ENCODE measurements at regions not wholly inside any gene's neighbourhood (a gene's known extent, or its start where the extent isn't known, plus 50 kb on each side); places are given as distances from the start of the nearest gene placed in this dataset.

DNA sequence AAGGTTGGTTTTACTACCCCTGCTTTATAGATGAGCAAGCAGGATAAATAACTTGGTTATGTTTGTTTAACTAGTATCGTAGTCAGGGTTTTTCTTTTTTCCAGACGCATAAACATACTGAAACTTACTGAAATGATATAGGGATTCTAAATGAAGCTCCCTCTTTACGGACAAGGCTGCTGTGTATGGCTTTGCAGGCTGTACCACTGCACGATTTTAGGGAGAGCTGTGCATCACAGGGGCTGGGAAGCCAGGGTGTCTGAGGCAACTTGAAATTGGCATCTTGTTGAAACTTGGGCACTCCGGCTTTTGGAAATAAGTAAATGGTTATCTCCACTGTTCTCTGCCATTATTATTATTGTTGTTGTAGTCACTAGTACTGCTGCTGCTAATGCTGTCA is 218.1 kb upstream of the CDH8 start:
- no peak overlapping the region for H3K27ac ChIP-seq

DNA sequence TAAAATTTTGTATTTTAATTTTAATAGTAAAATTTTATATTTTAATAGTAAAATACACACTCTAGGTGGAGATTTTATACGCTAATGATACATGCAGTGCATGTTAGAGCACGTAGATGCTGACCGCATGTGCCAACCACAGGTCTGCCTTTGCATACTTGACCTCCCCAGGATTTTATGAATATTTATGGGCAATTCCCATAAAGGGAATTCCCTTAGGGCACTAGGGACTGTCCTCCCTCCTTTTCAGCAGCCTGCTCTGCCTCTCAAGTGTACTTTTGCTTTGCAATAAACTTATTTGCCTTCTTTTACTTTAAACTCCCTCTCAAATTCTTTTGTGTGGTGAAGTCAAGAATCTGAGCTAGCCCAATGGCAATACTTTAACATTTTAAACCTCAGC is 217.7 kb upstream of the CDH8 start:
- TF ChIP-seq, protein P1, sequence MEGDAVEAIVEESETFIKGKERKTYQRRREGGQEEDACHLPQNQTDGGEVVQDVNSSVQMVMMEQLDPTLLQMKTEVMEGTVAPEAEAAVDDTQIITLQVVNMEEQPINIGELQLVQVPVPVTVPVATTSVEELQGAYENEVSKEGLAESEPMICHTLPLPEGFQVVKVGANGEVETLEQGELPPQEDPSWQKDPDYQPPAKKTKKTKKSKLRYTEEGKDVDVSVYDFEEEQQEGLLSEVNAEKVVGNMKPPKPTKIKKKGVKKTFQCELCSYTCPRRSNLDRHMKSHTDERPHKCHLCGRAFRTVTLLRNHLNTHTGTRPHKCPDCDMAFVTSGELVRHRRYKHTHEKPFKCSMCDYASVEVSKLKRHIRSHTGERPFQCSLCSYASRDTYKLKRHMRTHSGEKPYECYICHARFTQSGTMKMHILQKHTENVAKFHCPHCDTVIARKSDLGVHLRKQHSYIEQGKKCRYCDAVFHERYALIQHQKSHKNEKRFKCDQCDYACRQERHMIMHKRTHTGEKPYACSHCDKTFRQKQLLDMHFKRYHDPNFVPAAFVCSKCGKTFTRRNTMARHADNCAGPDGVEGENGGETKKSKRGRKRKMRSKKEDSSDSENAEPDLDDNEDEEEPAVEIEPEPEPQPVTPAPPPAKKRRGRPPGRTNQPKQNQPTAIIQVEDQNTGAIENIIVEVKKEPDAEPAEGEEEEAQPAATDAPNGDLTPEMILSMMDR (IDR thresholded peaks at IDR 0.05; ENCODE audit: low read depth, low read length) = no peak
- H3K27ac ChIP-seq = no peak overlapping the region
- no peaks in the 10 kb centered on the region for H3K27me3 ChIP-seq
- no peak for DNase-seq (ENCODE audit: low read depth in 1 of 2, low spot score in 1 of 2)
- H3K4me1 ChIP-seq (ENCODE audit: low read depth) = no peaks in the 10 kb centered on the region
- no peaks in the 10 kb centered on the region for H3K9me3 ChIP-seq (ENCODE audit: low read depth)
- H3K4me3 ChIP-seq = no peak overlapping the region
- no peaks in the 10 kb centered on the region for H3K36me3 ChIP-seq

More for the DNA sequence above, 218.1 kb upstream of the CDH8 start:
- TF ChIP-seq, protein P1 (IDR thresholded peaks at IDR 0.05; ENCODE audit: low read depth, low read length) = no peak
- H3K9me3 ChIP-seq (ENCODE audit: low read depth) = no peaks in the 10 kb centered on the region
- DNase-seq (ENCODE audit: low read depth in 1 of 2, low spot score in 1 of 2) = no peak
- no peak overlapping the region for H3K4me3 ChIP-seq
- H3K4me1 ChIP-seq (ENCODE audit: low read depth) = no peaks in the 10 kb centered on the region
- H3K27me3 ChIP-seq = no peaks in the 10 kb centered on the region
- no peaks in the 10 kb centered on the region for H3K36me3 ChIP-seq

DNA sequence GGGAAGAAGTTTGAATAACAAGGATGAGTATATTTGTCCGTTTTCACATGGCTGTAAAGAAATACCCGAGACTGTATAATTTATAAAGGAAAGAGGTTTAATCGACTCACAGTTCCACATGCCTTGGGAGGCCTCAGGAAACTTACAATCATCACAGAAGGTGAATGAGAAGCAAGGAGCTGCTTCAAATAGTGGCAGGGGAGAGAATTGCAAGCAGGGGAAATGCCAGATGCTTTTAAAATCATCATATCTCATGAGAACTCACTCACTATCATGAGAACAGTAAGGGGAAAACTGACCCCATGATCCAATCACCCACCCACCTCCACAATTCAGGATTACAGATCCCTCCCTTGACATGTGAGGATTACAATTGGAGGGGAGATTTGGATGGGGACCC is 212.8 kb upstream of the CDH8 start:
- Histone ChIP-seq H3K27me3 (no peaks in the 10 kb centered on the region), H3K4me1 (ENCODE audit: low read depth) (no peaks in the 10 kb centered on the region), H3K27ac (no peak overlapping the region), H3K4me3 (no peak overlapping the region), H3K9me3 (ENCODE audit: low read depth) (no peaks in the 10 kb centered on the region), H3K36me3 (no peaks in the 10 kb centered on the region)
- TF ChIP-seq, protein P1 (IDR thresholded peaks at IDR 0.05; ENCODE audit: low read depth, low read length) = no peak
- no peak for DNase-seq (ENCODE audit: low read depth in 1 of 2, low spot score in 1 of 2)

DNA sequence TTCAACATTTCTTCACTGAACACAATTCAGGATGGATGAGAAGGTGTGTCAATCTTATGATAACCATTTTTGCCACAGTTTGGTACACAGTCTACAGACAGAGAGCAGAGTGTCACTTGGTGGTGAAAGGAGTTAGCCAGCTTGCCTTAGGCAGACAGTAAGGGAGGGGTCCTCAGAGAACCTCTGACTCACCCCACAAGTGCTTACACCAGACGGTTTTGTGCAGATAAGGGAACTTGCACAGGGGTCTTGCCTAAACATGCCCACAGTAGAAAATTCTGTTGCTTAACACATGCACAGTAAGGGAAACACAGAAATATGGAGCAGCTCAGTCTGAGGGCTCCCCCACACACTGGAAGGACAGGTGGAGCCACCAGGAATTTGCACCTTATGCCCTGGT is 204.5 kb upstream of the CDH8 start:
- H3K36me3 ChIP-seq = no peaks in the 10 kb centered on the region
- no peaks in the 10 kb centered on the region for H3K9me3 ChIP-seq (ENCODE audit: low read depth)
- DNase-seq (ENCODE audit: low read depth in 1 of 2, low spot score in 1 of 2) = no peak
- TF ChIP-seq, protein P1 (IDR thresholded peaks at IDR 0.05; ENCODE audit: low read depth, low read length) = no peak
- H3K4me3 ChIP-seq = no peak overlapping the region
- no peaks in the 10 kb centered on the region for H3K27me3 ChIP-seq
- no peaks in the 10 kb centered on the region for H3K4me1 ChIP-seq (ENCODE audit: low read depth)
- no peak overlapping the region for H3K27ac ChIP-seq

DNA sequence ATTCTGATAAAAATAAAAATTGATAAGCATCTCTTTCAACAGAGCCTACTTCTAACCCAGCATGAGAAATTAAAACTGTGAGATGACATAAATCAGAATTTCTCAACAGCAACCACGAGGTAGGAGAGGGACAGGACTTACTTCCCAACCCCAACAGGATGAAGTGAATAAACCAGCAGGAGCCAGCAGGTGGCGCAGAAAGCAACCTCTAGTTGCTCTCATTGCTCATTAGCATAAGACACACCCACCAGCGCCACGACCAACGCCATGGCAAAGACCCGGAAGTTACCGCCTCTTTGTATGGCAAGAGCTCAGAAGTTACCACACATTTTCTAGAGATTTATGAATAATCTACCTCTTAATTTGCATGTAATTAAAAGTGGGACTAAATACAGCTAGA is 189.4 kb upstream of the CDH8 start:
- no peaks in the 10 kb centered on the region for H3K27me3 ChIP-seq
- H3K4me1 ChIP-seq (ENCODE audit: low read depth) = no peaks in the 10 kb centered on the region
- TF ChIP-seq, protein P1 (IDR thresholded peaks at IDR 0.05; ENCODE audit: low read depth, low read length) = no peak
- no peaks in the 10 kb centered on the region for H3K9me3 ChIP-seq (ENCODE audit: low read depth)
- DNase-seq (ENCODE audit: low read depth in 1 of 2, low spot score in 1 of 2) = peak; percentile 3 to 69
- H3K27ac ChIP-seq = no peak overlapping the region
- no peaks in the 10 kb centered on the region for H3K36me3 ChIP-seq
- no peak overlapping the region for H3K4me3 ChIP-seq

DNA sequence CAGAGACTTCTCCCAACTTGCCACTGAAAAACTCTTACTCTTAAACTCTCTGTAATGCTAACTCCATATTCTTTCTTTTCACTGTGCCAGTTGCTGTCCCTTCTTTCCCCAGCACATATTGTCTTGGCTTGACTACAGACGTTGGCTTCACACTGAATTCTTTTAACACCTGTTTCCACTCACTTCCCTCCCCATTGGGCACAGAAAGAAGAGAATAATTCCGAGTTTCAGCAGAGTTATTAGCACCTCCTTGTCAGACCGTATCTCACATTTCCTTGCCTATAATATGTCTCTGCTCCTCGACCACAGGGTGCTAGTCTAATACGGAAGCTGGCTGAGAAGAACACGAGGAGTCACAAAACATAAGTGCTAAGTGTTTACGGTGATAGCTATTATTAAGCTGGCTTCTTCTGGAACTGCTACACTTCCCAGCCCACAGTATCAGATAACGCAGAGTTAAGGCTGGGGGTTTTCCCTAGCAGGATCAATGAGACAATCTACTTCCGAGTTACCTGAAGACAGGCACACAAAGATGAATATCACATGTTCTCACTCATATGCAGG is 188.5 kb upstream of the CDH8 start:
- Histone ChIP-seq H3K4me1 (ENCODE audit: low read depth) (no peaks in the 10 kb centered on the region), H3K27ac (no peak overlapping the region), H3K9me3 (ENCODE audit: low read depth) (no peaks in the 10 kb centered on the region), H3K4me3 (no peak overlapping the region), H3K36me3 (no peaks in the 10 kb centered on the region), H3K27me3 (no peaks in the 10 kb centered on the region)
- no peak for DNase-seq (ENCODE audit: low read depth in 1 of 2, low spot score in 1 of 2)
- TF ChIP-seq, protein P1 (IDR thresholded peaks at IDR 0.05; ENCODE audit: low read depth, low read length) = no peak

All from cardiac muscle cell (in vitro differentiated cells and primary cell).